NCI-H446 (cell line): ENCODE measurements at regions not wholly inside any gene's neighbourhood (a gene's known extent, or its start where the extent isn't known, plus 50 kb on each side); places are given as distances from the start of the nearest gene placed in this dataset.

Experiments used
- DNase-seq, 2 experiments: peaks; one replicate each; lab custom pipeline; 2025; lab: John Stamatoyannopoulos, UW

DNA sequence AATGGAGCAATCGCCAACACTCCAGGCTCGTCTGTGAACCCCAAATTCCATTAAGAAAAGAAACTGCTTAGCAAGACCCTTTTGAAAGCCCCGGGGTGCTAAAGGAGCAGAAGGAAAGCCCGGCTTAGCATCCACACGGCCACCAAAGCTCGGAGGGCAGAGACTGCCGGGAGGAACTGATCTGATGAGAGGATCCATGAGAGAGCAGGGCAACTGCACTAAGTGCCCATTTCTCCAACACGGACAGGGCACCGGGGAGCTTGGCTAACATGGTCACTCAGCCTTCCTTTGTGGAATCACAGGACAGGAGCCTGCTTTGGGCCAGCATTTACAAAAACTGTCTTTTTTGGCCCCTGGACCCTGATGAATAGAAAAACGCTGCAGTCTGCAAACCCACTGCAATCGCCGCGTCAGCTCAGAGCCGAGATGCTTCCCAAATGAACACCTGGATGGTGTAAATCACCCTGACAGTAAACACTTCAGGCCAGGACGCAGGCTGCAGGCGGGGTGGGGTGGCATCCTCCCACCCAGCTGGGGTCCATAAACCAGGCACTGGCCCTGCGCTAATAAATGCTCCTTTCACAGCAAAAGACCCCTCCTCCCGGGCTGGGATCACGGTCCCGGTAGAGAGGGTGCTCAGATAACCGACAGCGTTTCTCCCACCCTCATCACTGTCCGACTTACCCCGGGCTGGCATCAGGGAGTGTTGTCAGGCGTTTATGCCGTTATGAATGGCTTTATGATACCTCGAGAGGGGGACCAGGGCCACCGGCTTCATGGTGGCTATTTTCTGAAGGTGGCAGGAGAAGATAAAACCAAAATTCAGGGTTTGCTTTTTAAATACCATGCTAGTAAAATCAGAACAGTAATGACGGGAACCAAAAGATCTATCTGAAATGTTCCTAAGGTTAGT is 299.5 kb downstream of the IRF8 start:
- DNase-seq = no peak

- DNase-seq = no peak
Measured at GRCh38 chr16:86199182-86199581, 300.2 kb downstream of the IRF8 start.

GRCh38 chr16:86199871-86200695 is 301.1 kb downstream of the IRF8 start:
- no peak for DNase-seq

DNA sequence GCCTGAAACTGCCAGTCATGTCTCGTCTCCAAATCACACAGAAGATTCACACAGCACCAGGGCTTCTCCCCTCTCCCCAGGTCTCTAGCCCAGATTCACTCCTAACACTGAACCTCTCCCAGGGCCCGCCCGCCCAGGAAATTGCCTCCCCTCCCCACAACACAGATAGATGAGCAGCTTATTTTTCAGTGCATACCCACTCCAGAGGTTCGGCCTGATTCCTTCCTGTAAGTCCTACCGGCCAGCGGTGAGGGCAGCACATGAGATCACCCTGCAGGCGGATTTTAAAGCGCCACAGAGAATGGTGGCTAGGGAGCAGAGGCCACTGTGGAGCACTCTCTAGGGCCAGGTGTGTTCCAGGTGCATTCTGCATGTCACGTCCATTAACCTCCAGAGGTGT is 301.8 kb downstream of the IRF8 start:
- DNase-seq = no peak

GRCh38 chr16:86201746-86202145 is 302.8 kb downstream of the IRF8 start:
- DNase-seq = no peak

GRCh38 chr16:86202267-86202666 is 303.3 kb downstream of the IRF8 start:
- DNase-seq = no peak

DNA sequence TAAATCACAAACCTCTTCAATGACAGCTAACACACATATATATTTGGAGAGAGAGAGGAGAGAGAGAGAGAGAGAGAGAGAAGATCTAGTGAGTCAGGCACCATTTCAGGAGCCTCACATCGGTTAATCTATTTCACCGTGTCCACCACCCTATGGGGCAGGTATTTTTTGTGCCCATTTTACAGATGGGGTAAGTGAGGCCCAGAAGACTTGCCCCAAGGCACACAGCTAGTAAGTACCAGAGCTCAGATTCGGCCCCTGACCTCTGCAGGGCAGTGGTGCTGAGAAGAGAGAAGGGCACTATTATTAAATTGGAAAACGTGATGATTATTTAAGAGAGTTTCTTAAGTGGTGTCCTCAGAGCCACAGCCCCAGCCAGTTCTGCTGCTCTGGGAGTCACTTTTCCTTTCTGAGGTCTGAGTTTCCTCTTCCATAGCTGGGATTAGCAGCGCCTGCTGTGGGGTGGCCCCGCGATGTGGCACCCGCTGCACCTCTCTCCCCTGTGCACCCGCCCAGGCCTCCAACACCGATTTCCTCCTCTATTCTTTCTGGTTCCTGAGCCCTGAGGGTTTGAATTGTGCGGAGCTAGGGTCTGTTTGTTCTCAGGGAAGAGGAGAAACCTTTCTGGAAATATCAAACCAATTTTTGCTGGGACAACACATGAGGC is 303.9 kb downstream of the IRF8 start:
- no peak for DNase-seq

- no peak for DNase-seq
Measured at GRCh38 chr16:86203557-86204275, 304.8 kb downstream of the IRF8 start.

GRCh38 chr16:86205521-86206245 is 304.6 kb upstream of the FOXF1 start:
- DNase-seq = no peak

- DNase-seq = no peak
Measured at GRCh38 chr16:86207350-86207749, 303.0 kb upstream of the FOXF1 start.

DNA sequence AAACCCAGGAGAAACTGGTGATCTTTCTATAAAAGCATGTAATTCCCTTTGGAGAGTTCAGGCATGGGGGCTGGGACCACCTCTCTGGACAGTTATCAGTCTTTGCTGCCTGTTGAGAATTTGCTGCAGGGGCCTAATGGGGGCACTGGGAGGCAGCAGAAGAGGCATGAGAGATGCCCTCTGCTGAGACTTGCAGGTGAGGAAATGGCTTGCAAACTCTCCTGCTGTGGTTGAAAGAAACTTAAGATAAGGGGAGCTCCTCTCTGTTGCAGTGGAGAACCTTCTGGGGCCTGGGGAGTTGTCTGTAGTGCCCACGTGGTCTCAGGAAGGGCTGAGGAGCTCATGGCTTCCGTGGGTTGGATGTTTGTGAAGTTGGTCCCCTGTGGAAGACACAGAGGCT is 301.1 kb upstream of the FOXF1 start:
- DNase-seq = no peak

DNA sequence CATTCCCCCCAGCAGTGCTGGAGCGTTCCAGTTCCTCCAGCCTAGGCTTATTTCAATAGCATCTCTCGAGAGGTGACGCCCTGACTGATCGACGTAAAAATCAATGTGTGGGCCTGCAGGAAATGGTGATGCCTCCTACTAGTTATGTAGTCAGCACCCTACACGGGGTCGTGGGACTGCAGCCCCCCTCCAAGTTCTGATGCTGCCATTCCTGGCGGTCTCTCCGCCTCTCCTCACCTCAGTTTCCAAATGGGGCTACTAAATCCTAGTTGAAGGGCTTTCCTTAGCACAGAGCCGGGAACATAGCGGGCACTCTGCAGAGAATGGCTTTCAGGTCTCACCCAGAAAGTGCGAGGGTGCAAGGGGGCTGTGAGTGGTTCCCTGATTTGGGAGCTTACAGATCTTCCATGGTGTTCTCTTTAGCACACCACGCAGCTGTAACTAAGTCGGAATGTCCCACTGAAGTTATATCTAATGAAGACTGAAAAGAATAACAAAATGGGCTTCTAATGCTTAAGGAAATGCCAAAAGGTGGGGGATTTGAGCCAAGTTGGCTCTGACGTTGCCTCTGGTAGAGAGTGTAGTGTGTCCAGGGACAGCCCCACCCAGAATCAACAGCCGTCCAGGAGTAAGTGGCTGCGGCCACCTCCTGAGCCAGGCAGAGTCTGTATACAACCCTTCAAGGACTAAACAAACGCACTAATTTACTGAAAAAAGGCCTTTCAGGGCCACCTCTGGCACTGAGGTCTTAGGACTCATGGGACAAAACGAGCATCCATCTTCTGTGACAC is 299.7 kb upstream of the FOXF1 start:
- no peak for DNase-seq

- no peak for DNase-seq
Measured at GRCh38 chr16:86211265-86211664, 299.1 kb upstream of the FOXF1 start.

DNA sequence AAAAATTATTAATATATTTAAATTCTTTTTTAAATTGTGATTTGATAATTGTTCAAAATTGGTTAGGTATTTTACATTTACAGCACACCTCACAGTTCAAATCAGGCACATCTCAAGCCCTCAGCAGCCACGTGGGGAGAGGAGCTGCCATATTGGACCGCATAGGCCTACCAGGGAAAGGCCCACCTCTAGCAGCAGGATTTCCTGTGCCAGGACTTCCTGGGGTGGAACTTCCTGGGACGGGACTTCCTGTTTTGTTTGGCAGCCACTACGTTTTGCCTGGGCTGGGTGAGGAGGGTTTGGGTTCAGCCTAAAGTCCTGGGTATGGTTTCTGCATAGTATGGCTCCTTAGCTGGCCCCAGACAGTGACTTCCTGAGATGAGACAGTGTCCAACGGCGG is 298.5 kb upstream of the FOXF1 start:
- no peak for DNase-seq

GRCh38 chr16:86212706-86213436 is 297.5 kb upstream of the FOXF1 start:
- DNase-seq = no peak

GRCh38 chr16:86213437-86214205 is 296.7 kb upstream of the FOXF1 start:
- DNase-seq = no peak

DNA sequence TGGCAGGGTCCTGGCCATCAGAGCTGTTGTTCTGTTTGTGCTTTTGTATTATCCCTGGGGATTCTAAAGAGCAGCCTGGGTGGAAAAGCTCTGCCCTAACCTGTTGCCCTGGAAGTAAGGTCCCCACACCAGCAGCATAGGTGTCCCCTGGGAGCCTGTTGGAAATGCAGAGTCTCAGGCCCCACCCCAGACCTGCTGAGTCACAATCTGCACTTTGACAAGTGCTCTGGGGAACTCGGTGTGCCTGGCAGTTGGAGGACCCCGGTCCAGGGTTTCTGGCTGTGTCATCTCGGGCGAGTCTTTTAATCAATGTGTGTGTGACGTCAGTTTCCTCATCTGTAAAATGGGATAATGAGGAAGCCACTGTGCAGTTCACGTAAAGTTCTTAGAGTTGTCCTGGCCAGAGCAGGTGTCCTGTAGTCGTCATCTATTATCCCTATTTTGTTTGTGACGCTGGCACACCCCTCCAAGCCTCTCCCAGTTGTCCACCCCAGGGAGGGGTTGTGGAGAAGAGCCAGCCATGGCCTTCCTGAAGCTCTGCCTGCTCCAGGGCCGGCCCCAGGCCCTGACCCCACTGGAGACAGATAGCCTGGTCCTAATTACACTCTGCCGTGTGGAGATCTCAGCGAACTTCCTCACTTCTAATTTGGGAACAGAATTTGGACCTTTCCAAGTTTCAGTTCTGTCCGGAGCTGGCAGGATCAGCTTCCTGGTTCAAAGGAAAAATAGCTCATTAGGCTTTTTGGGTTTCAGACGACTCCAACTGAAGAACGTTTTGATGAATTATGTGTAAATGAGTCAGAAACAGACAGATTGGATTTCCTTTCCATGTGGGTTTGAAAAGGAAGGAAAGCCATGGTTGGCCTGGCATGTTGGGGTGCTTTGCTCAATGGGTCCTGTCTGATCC is 295.7 kb upstream of the FOXF1 start:
- no peak for DNase-seq
